ENCODE measurements at regions not wholly inside any gene's neighbourhood (a gene's known extent, or its start where the extent isn't known, plus 50 kb on each side); places are given as distances from the start of the nearest gene placed in this dataset.

DNA sequence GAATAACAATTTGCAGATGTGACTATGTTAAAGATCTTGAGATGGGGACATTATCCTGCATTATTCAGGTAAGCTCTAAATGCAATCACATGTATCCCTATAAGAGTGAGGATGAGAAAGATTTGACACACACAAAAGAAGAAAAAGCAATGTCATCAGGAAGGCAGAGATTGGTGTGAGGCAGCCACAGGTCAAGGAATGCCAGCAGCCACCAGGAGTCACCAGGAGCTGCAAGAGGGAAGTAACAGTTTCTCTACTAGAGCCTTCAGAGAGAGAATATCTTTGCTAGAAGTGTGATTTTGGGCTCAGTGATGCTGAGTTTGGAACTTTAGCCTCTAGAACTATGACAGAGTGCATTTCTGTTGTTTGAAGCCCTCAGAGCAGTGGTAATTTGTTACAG, 700.3 kb upstream of the SEMA3D start:
- no peak overlapping the region for H3K4me3 ChIP-seq
- intact Hi-C loops (cut with DNase I; ENCODE audit: low total_unique reads), result no loop called here
- H3K4me1 ChIP-seq, result no peaks in the 10 kb centered on the region
- TF ChIP-seq POLR2AphosphoS5 (IDR thresholded peaks at IDR 0.05) (no peak), EP300 (IDR thresholded peaks at IDR 0.05) (no peak), POLR2A (IDR thresholded peaks at IDR 0.05) (no peak)
- TF ChIP-seq, protein P1, sequence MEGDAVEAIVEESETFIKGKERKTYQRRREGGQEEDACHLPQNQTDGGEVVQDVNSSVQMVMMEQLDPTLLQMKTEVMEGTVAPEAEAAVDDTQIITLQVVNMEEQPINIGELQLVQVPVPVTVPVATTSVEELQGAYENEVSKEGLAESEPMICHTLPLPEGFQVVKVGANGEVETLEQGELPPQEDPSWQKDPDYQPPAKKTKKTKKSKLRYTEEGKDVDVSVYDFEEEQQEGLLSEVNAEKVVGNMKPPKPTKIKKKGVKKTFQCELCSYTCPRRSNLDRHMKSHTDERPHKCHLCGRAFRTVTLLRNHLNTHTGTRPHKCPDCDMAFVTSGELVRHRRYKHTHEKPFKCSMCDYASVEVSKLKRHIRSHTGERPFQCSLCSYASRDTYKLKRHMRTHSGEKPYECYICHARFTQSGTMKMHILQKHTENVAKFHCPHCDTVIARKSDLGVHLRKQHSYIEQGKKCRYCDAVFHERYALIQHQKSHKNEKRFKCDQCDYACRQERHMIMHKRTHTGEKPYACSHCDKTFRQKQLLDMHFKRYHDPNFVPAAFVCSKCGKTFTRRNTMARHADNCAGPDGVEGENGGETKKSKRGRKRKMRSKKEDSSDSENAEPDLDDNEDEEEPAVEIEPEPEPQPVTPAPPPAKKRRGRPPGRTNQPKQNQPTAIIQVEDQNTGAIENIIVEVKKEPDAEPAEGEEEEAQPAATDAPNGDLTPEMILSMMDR (IDR thresholded peaks at IDR 0.05), result no peak
- H3K9me3 ChIP-seq, result no peaks in the 10 kb centered on the region
- H3K27me3 ChIP-seq, result no peaks in the 10 kb centered on the region
- no peak overlapping the region for H3K27ac ChIP-seq
- DNase-seq, result no peak
- no peaks in the 10 kb centered on the region for H3K36me3 ChIP-seq

DNA sequence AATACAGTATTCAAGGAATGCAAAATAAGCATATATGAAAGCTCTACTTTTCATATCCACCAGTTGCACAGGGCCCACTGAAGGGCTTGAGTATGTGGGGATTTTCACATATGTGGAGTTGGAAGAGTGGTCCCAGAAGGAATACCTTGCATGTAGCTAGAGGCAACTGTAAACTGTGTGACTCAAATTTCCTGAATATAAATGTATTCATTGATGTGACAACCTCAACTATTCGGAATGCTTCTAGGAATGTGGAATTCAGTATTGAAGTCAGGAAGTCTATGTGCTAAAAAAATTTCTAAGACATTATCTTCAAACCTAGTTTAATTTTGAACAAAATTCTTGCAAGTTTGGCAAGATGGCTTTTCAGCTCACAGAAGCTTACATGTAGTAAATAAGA, 695.5 kb upstream of the SEMA3D start:
- Histone ChIP-seq H3K36me3 (no peaks in the 10 kb centered on the region), H3K4me1 (no peaks in the 10 kb centered on the region), H3K9me3 (no peaks in the 10 kb centered on the region), H3K27me3 (no peaks in the 10 kb centered on the region), H3K4me3 (no peak overlapping the region), H3K27ac (no peak overlapping the region)
- TF ChIP-seq EP300 (IDR thresholded peaks at IDR 0.05) (no peak), POLR2A (IDR thresholded peaks at IDR 0.05) (no peak), POLR2AphosphoS5 (IDR thresholded peaks at IDR 0.05) (no peak)
- TF ChIP-seq, protein P1 (IDR thresholded peaks at IDR 0.05), result no peak
- 72 to 97% (median 83%) methylated on average over 1 of the region's 1 CpG for WGBS, 5 donors
- DNase-seq, result no peak
- intact Hi-C loops (cut with DNase I; ENCODE audit: low total_unique reads), result no loop called here

DNA sequence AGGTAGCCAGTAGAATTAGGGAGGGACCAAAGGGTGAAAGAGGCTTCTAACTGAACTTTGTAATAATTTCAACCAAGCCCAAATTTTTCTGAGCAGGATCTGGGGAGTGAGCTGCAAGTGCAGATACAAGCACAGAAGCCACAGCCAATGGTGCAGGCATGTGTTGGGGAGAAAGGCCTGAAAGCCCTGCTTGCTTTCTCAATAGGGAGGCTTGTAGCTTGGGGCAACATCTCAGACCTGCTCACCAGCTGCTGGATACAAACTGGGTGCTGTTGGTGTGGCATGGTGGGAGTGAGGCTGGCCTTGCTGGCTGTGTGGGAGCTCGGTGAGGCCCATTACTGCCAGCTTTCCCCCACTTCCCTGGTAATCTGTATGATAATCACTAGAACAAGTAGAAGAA, 688.5 kb upstream of the SEMA3D start:
- TF ChIP-seq, protein P1 (IDR thresholded peaks at IDR 0.05), result no peak
- TF ChIP-seq POLR2AphosphoS5 (IDR thresholded peaks at IDR 0.05) (no peak), EP300 (IDR thresholded peaks at IDR 0.05) (no peak), POLR2A (IDR thresholded peaks at IDR 0.05) (no peak)
- H3K27me3 ChIP-seq, result no peaks in the 10 kb centered on the region
- H3K36me3 ChIP-seq, result no peaks in the 10 kb centered on the region
- no peak overlapping the region for H3K27ac ChIP-seq
- no peak overlapping the region for H3K4me3 ChIP-seq
- peaks cover 0 to 5% (median 0%) of the 10 kb centered on the region in 4 donors for H3K9me3 ChIP-seq
- intact Hi-C loops (cut with DNase I; ENCODE audit: low total_unique reads), result no loop called here
- 58 to 87% (median 72%) methylated on average over 1 of the region's 1 CpG for WGBS, 5 donors
- H3K4me1 ChIP-seq, result no peaks in the 10 kb centered on the region
- DNase-seq, result no peak

DNA sequence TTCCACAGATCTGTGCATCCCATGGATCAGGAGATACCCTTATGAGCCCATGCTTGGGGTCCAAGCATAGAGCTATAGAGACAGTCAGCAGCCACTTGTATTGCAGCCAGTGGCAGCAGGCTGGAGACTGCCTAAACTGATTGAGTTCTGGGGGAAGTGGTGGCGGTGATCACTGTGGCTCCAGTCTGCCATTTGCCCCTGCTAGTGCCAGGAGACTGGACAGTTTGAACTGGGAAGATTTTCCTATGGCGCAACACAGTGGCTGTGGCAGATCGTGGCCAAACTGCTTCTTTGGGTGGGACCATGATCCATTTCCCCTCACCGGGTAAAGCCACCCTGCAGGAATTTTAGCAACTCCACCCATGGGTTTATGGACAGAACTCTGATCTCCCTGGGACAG, 679.7 kb upstream of the SEMA3D start:
- 77 to 93% (median 91%) methylated on average over 3 to 4 of the region's 4 CpGs for WGBS, 5 donors
- H3K4me1 ChIP-seq, result no peaks in the 10 kb centered on the region
- intact Hi-C loops (cut with DNase I; ENCODE audit: low total_unique reads), result no loop called here
- H3K27ac ChIP-seq, result no peak overlapping the region
- no peak for DNase-seq
- no peaks in the 10 kb centered on the region for H3K36me3 ChIP-seq
- H3K27me3 ChIP-seq, result no peaks in the 10 kb centered on the region
- H3K9me3 ChIP-seq, result peaks cover 0 to 5% (median 0%) of the 10 kb centered on the region in 4 donors
- no peak for TF ChIP-seq EP300 (IDR thresholded peaks at IDR 0.05)
- TF ChIP-seq POLR2A (IDR thresholded peaks at IDR 0.05), result no peak
- TF ChIP-seq, protein P1 (IDR thresholded peaks at IDR 0.05), result no peak
- TF ChIP-seq POLR2AphosphoS5 (IDR thresholded peaks at IDR 0.05), result no peak
- no peak overlapping the region for H3K4me3 ChIP-seq
